ENCODE measurements at regions not wholly inside any gene's neighbourhood (a gene's known extent, or its start where the extent isn't known, plus 50 kb on each side); places are given as distances from the start of the nearest gene placed in this dataset.

DNA sequence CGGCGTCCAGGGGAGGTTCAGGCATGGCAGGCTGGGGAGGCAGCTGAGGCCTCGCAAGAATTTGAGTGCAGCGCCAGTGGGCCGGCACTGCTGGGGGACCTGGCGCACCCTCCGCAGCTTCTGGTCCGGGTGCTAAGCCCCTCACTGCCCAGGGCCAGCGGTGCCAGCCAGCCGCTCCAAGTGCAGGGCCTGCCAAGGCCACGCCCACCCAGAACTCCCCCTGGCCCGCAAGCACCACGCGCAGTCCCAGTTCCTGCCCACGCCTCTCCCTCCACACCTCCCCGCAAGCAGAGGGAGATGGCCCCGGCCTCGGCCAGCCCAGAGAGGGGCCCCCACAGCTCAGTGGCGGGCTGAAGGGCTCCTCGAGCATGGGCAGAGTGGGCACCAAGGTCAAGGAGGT, 2017.3 kb downstream of the LRRC4C start:
- Histone ChIP-seq H3K27me3 (no peaks in the 10 kb centered on the region), H3K9me3 (no peaks in the 10 kb centered on the region), H3K4me3 (replicated peaks in 1 of 3) (no peak overlapping the region), H3K36me3 (no peaks in the 10 kb centered on the region), H3K27ac (no peak overlapping the region), H3K4me1 (no peaks in the 10 kb centered on the region)
- no peak for TF ChIP-seq CTCF (IDR thresholded peaks at IDR 0.05)
- no peak for TF ChIP-seq POLR2A (IDR thresholded peaks at IDR 0.05)
- WGBS, 2 donors, result 95 to 100% methylated on average over 4 to 20 of the region's 20 CpGs
- DNase-seq, result no peak
- intact Hi-C loops (cut with DNase I), result no loop called here

DNA sequence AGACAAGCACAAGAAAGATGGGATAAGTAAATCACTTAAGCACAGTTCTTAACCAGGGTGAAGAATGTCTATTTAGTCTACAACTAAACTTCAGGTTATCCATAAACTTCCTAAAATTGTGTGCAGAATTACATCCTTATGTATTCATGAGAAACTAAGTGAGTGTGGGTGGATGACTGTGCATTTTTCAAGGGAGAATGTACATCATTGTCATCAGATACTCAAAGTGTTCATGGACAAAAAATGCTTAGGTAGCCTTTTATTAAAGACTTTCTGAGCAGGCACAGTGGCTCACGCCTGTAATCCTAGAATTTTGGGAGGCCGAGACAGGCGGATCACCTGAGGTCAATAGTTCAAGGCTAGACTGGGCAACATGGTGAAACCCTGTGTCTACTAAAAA, 2023.8 kb downstream of the LRRC4C start:
- 72 to 84% methylated on average over 3 of the region's 3 CpGs for whole genome bisulfite sequencing, 2 donors
- Histone ChIP-seq H3K36me3 (no peaks in the 10 kb centered on the region), H3K9me3 (no peaks in the 10 kb centered on the region), H3K4me3 (replicated peaks in 1 of 3) (no peak overlapping the region), H3K27me3 (no peaks in the 10 kb centered on the region), H3K27ac (no peak overlapping the region), H3K4me1 (no peaks in the 10 kb centered on the region)
- intact Hi-C loops (cut with DNase I), result no loop called here
- TF ChIP-seq POLR2A (IDR thresholded peaks at IDR 0.05) (no peak), CTCF (IDR thresholded peaks at IDR 0.05) (no peak)
- DNase-seq, result no peak

DNA sequence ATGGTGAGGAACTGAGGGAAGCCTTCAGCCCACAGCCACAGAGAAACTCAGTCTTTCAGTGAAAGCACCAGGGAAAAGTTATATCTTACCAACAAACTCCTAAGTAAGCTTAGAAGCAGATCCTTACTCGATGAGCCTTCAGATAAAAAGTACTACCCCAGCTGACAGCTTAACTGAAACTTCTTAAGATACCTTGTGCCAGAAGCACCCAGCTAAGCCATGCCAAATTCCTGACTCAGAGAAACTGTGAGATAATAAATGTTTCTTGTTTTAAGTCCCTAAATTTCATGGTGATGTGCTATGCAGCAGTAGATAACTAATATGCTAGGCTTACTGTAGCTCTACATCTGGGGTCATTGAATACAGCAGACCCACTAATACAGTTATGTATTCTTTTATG, 2025.0 kb downstream of the LRRC4C start:
- DNase-seq, result no peak
- no peak for TF ChIP-seq POLR2A (IDR thresholded peaks at IDR 0.05)
- no peak for TF ChIP-seq CTCF (IDR thresholded peaks at IDR 0.05)
- H3K4me1 ChIP-seq, result no peaks in the 10 kb centered on the region
- no peak overlapping the region for H3K27ac ChIP-seq
- intact Hi-C loops (cut with DNase I), result no loop called here
- no peaks in the 10 kb centered on the region for H3K9me3 ChIP-seq
- H3K36me3 ChIP-seq, result no peaks in the 10 kb centered on the region
- 72 to 86% methylated on average over 1 of the region's 1 CpG for WGBS, 2 donors
- H3K4me3 ChIP-seq (replicated peaks in 1 of 3), result no peak overlapping the region
- H3K27me3 ChIP-seq, result no peaks in the 10 kb centered on the region

GRCh38 chr11:39432929-39433328, 2026.5 kb downstream of the LRRC4C start:
- no peak for DNase-seq
- H3K4me3 ChIP-seq (replicated peaks in 1 of 3), result no peak overlapping the region
- TF ChIP-seq CTCF (IDR thresholded peaks at IDR 0.05) (no peak), POLR2A (IDR thresholded peaks at IDR 0.05) (no peak)
- H3K27ac ChIP-seq, result no peak overlapping the region
- H3K27me3 ChIP-seq, result no peaks in the 10 kb centered on the region
- no peaks in the 10 kb centered on the region for H3K9me3 ChIP-seq
- intact Hi-C loops (cut with DNase I), result no loop called here
- H3K36me3 ChIP-seq, result no peaks in the 10 kb centered on the region
- H3K4me1 ChIP-seq, result no peaks in the 10 kb centered on the region
- 38 to 40% methylated on average over 1 of the region's 1 CpG for WGBS, 2 donors

DNA sequence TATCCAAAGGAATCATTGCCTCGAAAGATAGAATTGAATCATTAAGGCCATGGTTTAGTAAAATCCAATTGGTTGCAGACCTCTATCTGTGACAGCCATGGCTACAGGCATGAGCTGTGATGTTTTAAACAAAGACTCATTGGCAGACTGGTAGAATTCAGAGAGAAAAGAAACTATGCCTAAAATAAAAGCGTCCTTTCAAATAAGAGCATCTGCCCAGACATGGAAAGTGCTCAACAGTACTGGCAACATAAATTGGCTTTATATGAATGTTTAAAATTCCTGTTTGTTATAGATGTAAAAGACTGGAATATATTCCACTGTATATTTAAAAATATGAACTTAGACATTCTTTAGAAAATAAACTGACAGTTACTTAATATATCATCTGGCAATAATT, 2034.2 kb downstream of the LRRC4C start:
- H3K36me3 ChIP-seq, result no peaks in the 10 kb centered on the region
- WGBS, 2 donors, result 96 to 98% methylated on average over 2 of the region's 2 CpGs
- no peaks in the 10 kb centered on the region for H3K4me1 ChIP-seq
- no peak overlapping the region for H3K4me3 ChIP-seq (replicated peaks in 1 of 3)
- no peak overlapping the region for H3K27ac ChIP-seq
- TF ChIP-seq POLR2A (IDR thresholded peaks at IDR 0.05) (no peak), CTCF (IDR thresholded peaks at IDR 0.05) (no peak)
- H3K27me3 ChIP-seq, result no peaks in the 10 kb centered on the region
- intact Hi-C loops (cut with DNase I), result no loop called here
- DNase-seq, result no peak
- H3K9me3 ChIP-seq, result no peaks in the 10 kb centered on the region
